Esophagus muscularis mucosa (tissue), 3 donors: ENCODE measurements at regions not wholly inside any gene's neighbourhood (a gene's known extent, or its start where the extent isn't known, plus 50 kb on each side); places are given as distances from the start of the nearest gene placed in this dataset.

Experiments used
- CTCF ChIP-seq, 3 experiments: fragments of 200-600 bp in 2 of 3; fragments of 450-650 bp in 1 of 3; sonication (generic) in 2 of 3; IDR thresholded peaks; one replicate each; pipeline ENCODE4 v1.5.1; 2017 to 2019; ENCODE audit warnings: antibody characterized with exemption in 3 of 3, mild to moderate bottlenecking in 2 of 3, moderate library complexity in 1 of 3
- POLR2AphosphoS5 ChIP-seq, 2 donors: sonication (generic); formaldehyde crosslinking; IDR thresholded peaks; one replicate each; pipeline ENCODE4 v1.6.1; 2017; ENCODE audit warnings: antibody characterized with exemption in 2 of 2

- TF ChIP-seq POLR2AphosphoS5 (IDR thresholded peaks at IDR 0.05) (no peak), CTCF (IDR thresholded peaks at IDR 0.05) (no peak)
These were observed 172.1 kb upstream of the MITF start for GRCh38 chr3:69567023-69567709.
